Natural killer cell (primary cell): ENCODE measurements at regions not wholly inside any gene's neighbourhood (a gene's known extent, or its start where the extent isn't known, plus 50 kb on each side); places are given as distances from the start of the nearest gene placed in this dataset.

Experiments used
- ATAC-seq, 3 donors: fragments of 150-1000 bp in 2 of 3; fragments of 200-7000 bp in 1 of 3; cut with Tn5 transposase; 1 replicate in 1 of 3; 2 replicates in 2 of 3; pipeline ENCODE4 v1.10.0; 2021; ENCODE audit warnings: mild to moderate bottlenecking in 2 of 3, moderate library complexity in 2 of 3
- DNase-seq, 2 donors: peaks; one replicate each; pipeline versions ENCODE4 v3.0.0 to v3.0.0-alpha.2; 2013 to 2021; ENCODE audit warnings: mixed read lengths in 1 of 2
- H3K27ac ChIP-seq: one replicate; pipeline ENCODE4 v1.5.1; 2013; ENCODE audit warnings: mild to moderate bottlenecking, low read length
- H3K27me3 ChIP-seq: one replicate; pipeline ENCODE4 v1.6.1; 2013; ENCODE audit warnings: low read length; ENCODE audit not compliant: control insufficient read depth, insufficient read depth
- H3K36me3 ChIP-seq: one replicate; pipeline ENCODE4 v1.6.1; 2013; ENCODE audit warnings: low read length; ENCODE audit not compliant: control insufficient read depth, insufficient read depth
- H3K4me1 ChIP-seq: one replicate; pipeline ENCODE4 v1.6.1; 2013; ENCODE audit warnings: low read length; ENCODE audit not compliant: control insufficient read depth, insufficient read depth
- H3K4me3 ChIP-seq: one replicate; pipeline ENCODE4 v1.5.1; 2013; ENCODE audit warnings: low read length
- H3K9me3 ChIP-seq: one replicate; pipeline ENCODE4 v1.6.1; 2013; ENCODE audit warnings: low read length; ENCODE audit not compliant: control insufficient read depth, insufficient read depth
- H3K27ac Mint-ChIP-seq, 2 donors: one replicate each; pipeline ENCODE4 v1.8.0; 2022; ENCODE audit warnings: mild to moderate bottlenecking in 2 of 2, mixed read lengths in 2 of 2, moderate library complexity in 1 of 2
- H3K27me3 Mint-ChIP-seq, 2 donors: one replicate each; pipeline ENCODE4 v1.8.0; 2022; ENCODE audit warnings: low read depth in 2 of 2, mixed read lengths in 2 of 2
- H3K36me3 Mint-ChIP-seq: one replicate; pipeline ENCODE4 v1.8.0; 2022; ENCODE audit warnings: mixed read lengths
- H3K4me1 Mint-ChIP-seq, 2 donors: one replicate each; pipeline ENCODE4 v1.8.0; 2022; ENCODE audit warnings: mixed read lengths in 2 of 2
- H3K4me3 Mint-ChIP-seq: one replicate; pipeline ENCODE4 v1.8.0; 2022; ENCODE audit warnings: mild to moderate bottlenecking, moderate library complexity, mixed read lengths
- H3K9me3 Mint-ChIP-seq, 2 donors: one replicate each; pipeline ENCODE4 v1.8.0; 2022; ENCODE audit warnings: mixed read lengths in 2 of 2
- CTCF ChIP-seq: fragments of 200-600 bp; IDR thresholded peaks from one replicate; pipeline ENCODE4 v1.8.0; 2022; ENCODE audit warnings: antibody characterized with exemption
- WGBS: methylation state at CpG from one replicate; pipeline ENCODE4 v1.1.7; 2013; ENCODE audit warnings: missing lambda C conversion rate; ENCODE audit not compliant: insufficient coverage; 5-methylcytosine and 5-hydroxymethylcytosine counted together
- intact Hi-C: fragments of 100-400 bp; cut with micrococcal nuclease; formaldehyde crosslinking; loops from one replicate; pipeline ENCODE4 v1.14.2; 2022

DNA sequence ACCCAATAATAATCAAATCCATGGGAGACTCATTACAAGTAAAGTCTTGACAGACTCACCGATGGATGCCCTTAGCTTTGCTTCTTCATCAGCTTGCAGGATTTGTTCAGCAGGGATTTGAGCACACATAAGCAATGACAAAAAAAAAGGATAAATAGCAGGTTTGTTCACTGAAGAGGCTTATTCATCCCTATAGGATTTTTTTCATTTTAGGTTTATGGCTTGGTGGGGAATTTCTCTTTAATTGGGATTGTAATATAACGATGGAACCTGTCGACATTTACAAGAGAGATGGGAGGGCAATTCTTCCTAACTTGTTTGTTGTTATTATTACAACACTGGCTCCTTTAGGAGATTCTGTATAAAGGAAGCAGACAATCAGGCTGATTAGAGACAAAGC lies 649.1 kb upstream of the PLXNA2 start:
- no peaks in the 10 kb centered on the region for H3K36me3 ChIP-seq
- no peak for TF ChIP-seq CTCF
- Mint-ChIP-seq H3K9me3 (peaks cover 3 to 8% of the 10 kb centered on the region in 2 donors), H3K36me3 (no peaks in the 10 kb centered on the region), H3K4me1 (no peaks in the 10 kb centered on the region), H3K27me3 (no peaks in the 10 kb centered on the region), H3K27ac (no peak overlapping the region), H3K4me3 (no peak overlapping the region)
- no peak overlapping the region for H3K4me3 ChIP-seq
- intact Hi-C loops, result no loop called here
- 87% methylated on average over 2 of the region's 3 CpGs for WGBS
- ATAC-seq (no peak), DNase-seq (no peak)
- H3K9me3 ChIP-seq, result no peaks in the 10 kb centered on the region
- no peaks in the 10 kb centered on the region for H3K27me3 ChIP-seq
- H3K27ac ChIP-seq, result no peak overlapping the region
- H3K4me1 ChIP-seq, result no peaks in the 10 kb centered on the region

GRCh38 chr1:208895181-208895580 lies 651.0 kb upstream of the PLXNA2 start:
- no peaks in the 10 kb centered on the region for H3K27me3 Mint-ChIP-seq
- H3K27ac Mint-ChIP-seq, result no peak overlapping the region
- no peak for DNase-seq
- Histone ChIP-seq H3K27me3 (no peaks in the 10 kb centered on the region), H3K4me1 (no peaks in the 10 kb centered on the region), H3K36me3 (no peaks in the 10 kb centered on the region), H3K4me3 (no peak overlapping the region), H3K27ac (no peak overlapping the region), H3K9me3 (no peaks in the 10 kb centered on the region)
- H3K4me3 Mint-ChIP-seq, result no peak overlapping the region
- intact Hi-C loops, result no loop called here
- ATAC-seq, result no peak
- H3K9me3 Mint-ChIP-seq, result peaks cover 6 to 8% of the 10 kb centered on the region in 2 donors
- H3K36me3 Mint-ChIP-seq, result no peaks in the 10 kb centered on the region
- no CpG with 5 or more reads among the region's 1 CpG for WGBS
- TF ChIP-seq CTCF, result no peak
- no peaks in the 10 kb centered on the region for H3K4me1 Mint-ChIP-seq

DNA sequence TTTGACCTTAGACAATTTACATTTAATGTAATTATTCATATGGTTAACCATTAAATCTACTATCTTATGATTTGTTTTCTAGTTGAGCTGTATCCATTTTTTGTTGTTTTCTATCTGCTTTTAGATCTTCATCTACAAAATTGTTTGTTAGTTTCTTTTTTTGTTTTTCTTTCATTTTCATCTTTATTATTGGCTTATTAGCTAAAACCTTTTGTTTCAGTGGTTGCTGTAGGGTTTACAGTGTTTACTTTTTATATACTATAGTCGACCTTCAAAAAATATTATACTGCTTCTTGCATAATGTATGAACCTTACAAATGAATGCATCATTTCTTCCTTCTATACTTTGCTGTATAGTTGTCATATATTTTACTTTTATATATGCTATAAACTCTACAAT lies 651.6 kb upstream of the PLXNA2 start:
- Mint-ChIP-seq H3K4me1 (no peaks in the 10 kb centered on the region), H3K9me3 (peaks cover 6 to 8% of the 10 kb centered on the region in 2 donors), H3K4me3 (no peak overlapping the region), H3K27me3 (no peaks in the 10 kb centered on the region), H3K36me3 (no peaks in the 10 kb centered on the region), H3K27ac (no peak overlapping the region)
- Histone ChIP-seq H3K9me3 (no peaks in the 10 kb centered on the region), H3K27ac (no peak overlapping the region), H3K4me3 (no peak overlapping the region), H3K27me3 (no peaks in the 10 kb centered on the region), H3K36me3 (no peaks in the 10 kb centered on the region), H3K4me1 (no peaks in the 10 kb centered on the region)
- no peak for TF ChIP-seq CTCF
- DNase-seq (no peak), ATAC-seq (no peak)
- intact Hi-C loops, result no loop called here
- no CpG with 5 or more reads among the region's 1 CpG for WGBS

GRCh38 chr1:208896768-208897167 lies 652.6 kb upstream of the PLXNA2 start:
- H3K27ac Mint-ChIP-seq, result no peak overlapping the region
- H3K4me1 Mint-ChIP-seq, result no peaks in the 10 kb centered on the region
- Histone ChIP-seq H3K36me3 (no peaks in the 10 kb centered on the region), H3K27me3 (no peaks in the 10 kb centered on the region), H3K4me3 (no peak overlapping the region), H3K27ac (no peak overlapping the region), H3K4me1 (no peaks in the 10 kb centered on the region), H3K9me3 (no peaks in the 10 kb centered on the region)
- no peaks in the 10 kb centered on the region for H3K27me3 Mint-ChIP-seq
- no peaks in the 10 kb centered on the region for H3K36me3 Mint-ChIP-seq
- no peak for ATAC-seq
- no peak for TF ChIP-seq CTCF
- intact Hi-C loops, result no loop called here
- no peak for DNase-seq
- H3K4me3 Mint-ChIP-seq, result no peak overlapping the region
- peaks cover 6 to 8% of the 10 kb centered on the region in 2 donors for H3K9me3 Mint-ChIP-seq
